Loucy (cell line): ENCODE measurements at regions not wholly inside any gene's neighbourhood (a gene's known extent, or its start where the extent isn't known, plus 50 kb on each side); places are given as distances from the start of the nearest gene placed in this dataset.

Source experiments
- H2AFZ ChIP-seq: fragments of 200-600 bp; sonication (generic); 2 replicates; pipeline ENCODE4 v1.6.0; 2016; ENCODE audit warnings: antibody characterized with exemption, mild to moderate bottlenecking, low read length, moderate library complexity
- H3F3A ChIP-seq: fragments of 200-600 bp; 2 replicates; pipeline ENCODE4 v1.6.0; 2016; ENCODE audit warnings: antibody characterized with exemption, low read depth, mild to moderate bottlenecking
- H3K27me3 ChIP-seq: fragments of 200-600 bp; sonication (generic); 2 replicates; pipeline ENCODE4 v1.6.1; 2014; ENCODE audit warnings: low read length, mild to moderate bottlenecking; ENCODE audit not compliant: insufficient read depth, poor library complexity, severe bottlenecking
- H3K36me3 ChIP-seq: fragments of 200-600 bp; sonication (generic); 2 replicates; pipeline ENCODE4 v1.6.1; 2016; ENCODE audit warnings: low read length; ENCODE audit not compliant: insufficient read depth
- H3K4me1 ChIP-seq: fragments of 200-600 bp; sonication (generic); 2 replicates; pipeline ENCODE4 v1.5.1; 2014; ENCODE audit warnings: low read length, mild to moderate bottlenecking; ENCODE audit not compliant: insufficient read depth, poor library complexity, severe bottlenecking
- H3K4me2 ChIP-seq: fragments of 200-600 bp; sonication (generic); 2 replicates; pipeline ENCODE4 v1.6.0; 2014; ENCODE audit warnings: antibody characterized with exemption, low read length, low read depth, mild to moderate bottlenecking; ENCODE audit not compliant: poor library complexity, severe bottlenecking
- H3K4me3 ChIP-seq: fragments of 200-600 bp; sonication (generic); 2 replicates; pipeline ENCODE4 v1.5.1; 2014; ENCODE audit warnings: low read length, mild to moderate bottlenecking, mixed read lengths; ENCODE audit not compliant: poor library complexity, severe bottlenecking
- H3K79me2 ChIP-seq: fragments of 200-600 bp; sonication (generic); 2 replicates; pipeline ENCODE4 v1.6.1; 2014; ENCODE audit warnings: low read length; ENCODE audit not compliant: insufficient read depth
- H3K9ac ChIP-seq: fragments of 200-600 bp; sonication (generic); 2 replicates; pipeline ENCODE4 v1.6.0; 2014; ENCODE audit warnings: mild to moderate bottlenecking, low read depth, low read length, moderate library complexity; ENCODE audit not compliant: poor library complexity, severe bottlenecking
- H3K9me2 ChIP-seq: fragments of 200-600 bp; sonication (generic); replicated peaks from 2 replicates; pipeline ENCODE4 v1.6.1; 2016; ENCODE audit warnings: low read depth, low read length, mixed read lengths
- H3K9me3 ChIP-seq: fragments of 200-600 bp; sonication (generic); 2 replicates; pipeline ENCODE4 v1.6.1; 2014; ENCODE audit warnings: mild to moderate bottlenecking, antibody characterized with exemption, low read length, low read depth; ENCODE audit not compliant: insufficient read depth
- H4K20me1 ChIP-seq: fragments of 200-600 bp; sonication (generic); 2 replicates; pipeline ENCODE4 v1.6.0; 2014; ENCODE audit warnings: antibody characterized with exemption, low read length, mild to moderate bottlenecking; ENCODE audit not compliant: insufficient read depth, poor library complexity, severe bottlenecking
- CTCF ChIP-seq: fragments of 200-600 bp; sonication (generic); conservative IDR thresholded peaks from 2 replicates; pipeline ENCODE4 v1.5.1; 2014; ENCODE audit warnings: mild to moderate bottlenecking, antibody characterized with exemption, low read length
- EZH2phosphoT487 ChIP-seq: fragments of 200-600 bp; IDR thresholded peaks from 2 replicates; pipeline ENCODE4 v1.6.1; 2018; ENCODE audit warnings: antibody characterized with exemption, mild to moderate bottlenecking, moderate library complexity, borderline replicate concordance

GRCh38 chrX:125826080-125826479 lies 340.0 kb downstream of the DCAF12L2 start:
- no peaks in the 10 kb centered on the region for H3F3A ChIP-seq
- no peaks in the 10 kb centered on the region for H3K36me3 ChIP-seq
- H3K27me3 ChIP-seq: no peaks in the 10 kb centered on the region
- no peaks in the 10 kb centered on the region for H3K4me1 ChIP-seq
- H3K9me3 ChIP-seq: no peaks in the 10 kb centered on the region
- no peaks in the 10 kb centered on the region for H3K79me2 ChIP-seq
- H3K9me2 ChIP-seq: no peaks in the 10 kb centered on the region
- no peak overlapping the region for H3K4me3 ChIP-seq
- no peak overlapping the region for H2AFZ ChIP-seq
- H4K20me1 ChIP-seq: no peaks in the 10 kb centered on the region
- no peak overlapping the region for H3K9ac ChIP-seq
- no peak overlapping the region for H3K4me2 ChIP-seq
- TF ChIP-seq CTCF: 0 out of 2 replicates have a peak, but pooled peaks have one; percentile 9
- no peak for TF ChIP-seq EZH2phosphoT487

GRCh38 chrX:125826774-125827451 lies 339.2 kb downstream of the DCAF12L2 start:
- H3K4me3 ChIP-seq: no peak overlapping the region
- no peaks in the 10 kb centered on the region for H3F3A ChIP-seq
- TF ChIP-seq EZH2phosphoT487 (no peak), CTCF (no peak)
- H3K36me3 ChIP-seq: no peaks in the 10 kb centered on the region
- no peak overlapping the region for H2AFZ ChIP-seq
- H3K27me3 ChIP-seq: no peaks in the 10 kb centered on the region
- H3K79me2 ChIP-seq: no peaks in the 10 kb centered on the region
- H3K9me3 ChIP-seq: no peaks in the 10 kb centered on the region
- H3K9me2 ChIP-seq: no peaks in the 10 kb centered on the region
- no peaks in the 10 kb centered on the region for H3K4me1 ChIP-seq
- no peaks in the 10 kb centered on the region for H4K20me1 ChIP-seq
- H3K9ac ChIP-seq: no peak overlapping the region
- no peak overlapping the region for H3K4me2 ChIP-seq

GRCh38 chrX:125846271-125846670 lies 319.8 kb downstream of the DCAF12L2 start:
- Histone ChIP-seq H3K27me3 (no peaks in the 10 kb centered on the region), H3F3A (no peaks in the 10 kb centered on the region), H3K79me2 (no peaks in the 10 kb centered on the region), H3K9me2 (no peaks in the 10 kb centered on the region), H3K4me3 (no peak overlapping the region), H3K4me1 (no peaks in the 10 kb centered on the region), H4K20me1 (no peaks in the 10 kb centered on the region), H3K9me3 (no peaks in the 10 kb centered on the region), H3K4me2 (no peak overlapping the region), H2AFZ (no peak overlapping the region), H3K36me3 (no peaks in the 10 kb centered on the region), H3K9ac (no peak overlapping the region)
- no peak for TF ChIP-seq EZH2phosphoT487
- no peak for TF ChIP-seq CTCF
